Astrocyte (in vitro differentiated cells and primary cell): ENCODE measurements at regions not wholly inside any gene's neighbourhood (a gene's known extent, or its start where the extent isn't known, plus 50 kb on each side); places are given as distances from the start of the nearest gene placed in this dataset.

ENCODE experiments used
- DNase-seq: peaks from one replicate; pipeline ENCODE4 v3.0.0-alpha.2; 2010; ENCODE audit warnings: low read depth
- FAIRE-seq: peaks from 2 replicates; lab custom pipeline; 2011; peaks lifted over from hg19 to GRCh38; lab: Jason Lieb, UNC
- H2AFZ ChIP-seq: 2 replicates; pipeline ENCODE4 v1.6.0; 2012; ENCODE audit warnings: low read depth, low read length, inconsistent platforms
- H3K27ac ChIP-seq: 2 replicates; pipeline ENCODE4 v1.5.1; 2011; ENCODE audit warnings: low read depth, low read length, inconsistent platforms
- H3K27me3 ChIP-seq: 2 replicates; pipeline ENCODE4 v1.6.0; 2011; ENCODE audit warnings: low read length, inconsistent platforms; ENCODE audit not compliant: insufficient read depth
- H3K36me3 ChIP-seq: 2 replicates; pipeline ENCODE4 v1.5.1; 2011; ENCODE audit warnings: low read length, inconsistent platforms; ENCODE audit not compliant: insufficient read depth
- H3K4me1 ChIP-seq: 2 replicates; pipeline ENCODE4 v1.5.1; 2011; ENCODE audit warnings: low read length, inconsistent platforms; ENCODE audit not compliant: insufficient read depth
- H3K4me2 ChIP-seq: 2 replicates; pipeline ENCODE4 v1.6.0; 2012; ENCODE audit warnings: low read length, inconsistent platforms
- H3K4me3 ChIP-seq: 2 replicates; pipeline ENCODE4 v1.5.1; 2011; ENCODE audit warnings: low read depth, mild to moderate bottlenecking, low read length, inconsistent platforms; ENCODE audit not compliant: insufficient read depth
- H3K79me2 ChIP-seq: 2 replicates; pipeline ENCODE4 v1.6.0; 2012; ENCODE audit warnings: mild to moderate bottlenecking, low read length, inconsistent platforms; ENCODE audit not compliant: insufficient read depth
- H3K9ac ChIP-seq: 2 replicates; pipeline ENCODE4 v1.6.0; 2012; ENCODE audit warnings: mild to moderate bottlenecking, low read length, inconsistent platforms
- H3K9me3 ChIP-seq: 2 replicates; pipeline ENCODE4 v1.5.1; 2012; ENCODE audit warnings: low read depth, mild to moderate bottlenecking, low read length, inconsistent platforms; ENCODE audit not compliant: insufficient read depth
- H4K20me1 ChIP-seq: 2 replicates; pipeline ENCODE4 v1.6.0; 2012; ENCODE audit warnings: low read length, inconsistent platforms; ENCODE audit not compliant: insufficient read depth
- H3K27ac Mint-ChIP-seq: one replicate; pipeline ENCODE4 v1.8.0; 2021; ENCODE audit warnings: mild to moderate bottlenecking, mixed read lengths; ENCODE audit not compliant: unreplicated experiment
- H3K27me3 Mint-ChIP-seq: one replicate; pipeline ENCODE4 v1.8.0; 2021; ENCODE audit warnings: low read depth, mixed read lengths; ENCODE audit not compliant: unreplicated experiment
- H3K36me3 Mint-ChIP-seq: one replicate; pipeline ENCODE4 v1.8.0; 2021; ENCODE audit warnings: low read depth, mixed read lengths; ENCODE audit not compliant: unreplicated experiment
- H3K4me1 Mint-ChIP-seq: one replicate; pipeline ENCODE4 v1.8.0; 2021; ENCODE audit warnings: low read depth, mixed read lengths; ENCODE audit not compliant: unreplicated experiment
- H3K4me3 Mint-ChIP-seq: one replicate; pipeline ENCODE4 v1.8.0; 2021; ENCODE audit warnings: mild to moderate bottlenecking, moderate library complexity, mixed read lengths; ENCODE audit not compliant: unreplicated experiment
- H3K9me3 Mint-ChIP-seq: one replicate; pipeline ENCODE4 v1.8.0; 2021; ENCODE audit warnings: mild to moderate bottlenecking, mixed read lengths; ENCODE audit not compliant: unreplicated experiment
- EZH2 ChIP-seq: IDR thresholded peaks from 2 replicates; pipeline ENCODE4 v1.6.1; 2012; ENCODE audit warnings: mild to moderate bottlenecking, low read length, inconsistent platforms; ENCODE audit not compliant: insufficient read depth
- TF ChIP-seq, protein P1 (sequence below): IDR thresholded peaks from 2 replicates; pipeline ENCODE4 v1.5.1; 2011; ENCODE audit warnings: low read depth, mild to moderate bottlenecking, inconsistent platforms, low read length, moderate library complexity; ENCODE audit not compliant: insufficient read depth

DNA sequence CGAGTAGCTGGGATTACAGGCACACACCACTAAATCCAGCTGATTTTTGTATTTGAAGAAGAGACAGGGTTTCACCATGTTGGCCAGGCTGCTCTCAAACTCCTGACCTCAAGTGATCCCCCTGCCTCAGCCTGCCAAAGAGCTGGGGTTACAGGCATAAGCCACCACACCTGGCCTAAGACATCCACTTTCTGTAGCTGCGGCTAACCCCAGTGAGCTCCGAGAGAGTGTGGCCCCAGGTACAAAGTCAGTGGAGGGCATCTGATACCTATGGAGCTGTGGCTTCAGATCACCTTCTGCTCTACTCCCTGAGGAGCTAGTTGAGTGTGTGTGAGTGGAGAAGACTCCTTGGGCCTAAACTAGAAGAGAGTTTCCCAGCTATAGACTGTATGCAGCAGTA, 189.3 kb upstream of the TSC22D2 start:
- FAIRE-seq: no peak
- H3K36me3 ChIP-seq: no peaks in the 10 kb centered on the region
- peaks cover 7% of the 10 kb centered on the region for H3K9me3 Mint-ChIP-seq

GRCh38 chr3:150218236-150218635, 189.9 kb upstream of the TSC22D2 start:
- Histone ChIP-seq H3K27ac (no peak overlapping the region), H3K9ac (no peak overlapping the region), H3K9me3 (no peaks in the 10 kb centered on the region), H3K4me1 (peaks cover 20% of the 10 kb centered on the region), H3K4me2 (no peak overlapping the region), H3K79me2 (no peaks in the 10 kb centered on the region), H2AFZ (no peak overlapping the region), H3K36me3 (no peaks in the 10 kb centered on the region), H3K4me3 (no peak overlapping the region), H3K27me3 (no peaks in the 10 kb centered on the region), H4K20me1 (no peaks in the 10 kb centered on the region)
- FAIRE-seq (no peak), DNase-seq (peak; percentile 52)
- Mint-ChIP-seq H3K9me3 (peaks cover 7% of the 10 kb centered on the region), H3K27ac (no peak overlapping the region), H3K4me3 (no peak overlapping the region), H3K4me1 (peaks cover 24% of the 10 kb centered on the region), H3K36me3 (peaks cover 3% of the 10 kb centered on the region), H3K27me3 (peaks cover 4% of the 10 kb centered on the region)
- no peak for TF ChIP-seq EZH2
- TF ChIP-seq, protein P1, sequence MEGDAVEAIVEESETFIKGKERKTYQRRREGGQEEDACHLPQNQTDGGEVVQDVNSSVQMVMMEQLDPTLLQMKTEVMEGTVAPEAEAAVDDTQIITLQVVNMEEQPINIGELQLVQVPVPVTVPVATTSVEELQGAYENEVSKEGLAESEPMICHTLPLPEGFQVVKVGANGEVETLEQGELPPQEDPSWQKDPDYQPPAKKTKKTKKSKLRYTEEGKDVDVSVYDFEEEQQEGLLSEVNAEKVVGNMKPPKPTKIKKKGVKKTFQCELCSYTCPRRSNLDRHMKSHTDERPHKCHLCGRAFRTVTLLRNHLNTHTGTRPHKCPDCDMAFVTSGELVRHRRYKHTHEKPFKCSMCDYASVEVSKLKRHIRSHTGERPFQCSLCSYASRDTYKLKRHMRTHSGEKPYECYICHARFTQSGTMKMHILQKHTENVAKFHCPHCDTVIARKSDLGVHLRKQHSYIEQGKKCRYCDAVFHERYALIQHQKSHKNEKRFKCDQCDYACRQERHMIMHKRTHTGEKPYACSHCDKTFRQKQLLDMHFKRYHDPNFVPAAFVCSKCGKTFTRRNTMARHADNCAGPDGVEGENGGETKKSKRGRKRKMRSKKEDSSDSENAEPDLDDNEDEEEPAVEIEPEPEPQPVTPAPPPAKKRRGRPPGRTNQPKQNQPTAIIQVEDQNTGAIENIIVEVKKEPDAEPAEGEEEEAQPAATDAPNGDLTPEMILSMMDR: no peak

More for the DNA sequence above, 189.3 kb upstream of the TSC22D2 start:
- no peaks in the 10 kb centered on the region for H4K20me1 ChIP-seq
- H3K27ac Mint-ChIP-seq: no peak overlapping the region
- H3K4me1 Mint-ChIP-seq: peaks cover 24% of the 10 kb centered on the region
- no peaks in the 10 kb centered on the region for H3K9me3 ChIP-seq
- no peak overlapping the region for H3K4me3 Mint-ChIP-seq
- peaks cover 3% of the 10 kb centered on the region for H3K36me3 Mint-ChIP-seq
- no peaks in the 10 kb centered on the region for H3K79me2 ChIP-seq
- no peak overlapping the region for H2AFZ ChIP-seq
- H3K27me3 ChIP-seq: no peaks in the 10 kb centered on the region
- no peak overlapping the region for H3K27ac ChIP-seq
- no peak overlapping the region for H3K9ac ChIP-seq
- H3K27me3 Mint-ChIP-seq: peaks cover 7% of the 10 kb centered on the region
- H3K4me2 ChIP-seq: no peak overlapping the region
- peaks cover 20% of the 10 kb centered on the region for H3K4me1 ChIP-seq
- no peak overlapping the region for H3K4me3 ChIP-seq
- DNase-seq: no peak
- no peak for TF ChIP-seq EZH2
- TF ChIP-seq, protein P1: no peak

DNA sequence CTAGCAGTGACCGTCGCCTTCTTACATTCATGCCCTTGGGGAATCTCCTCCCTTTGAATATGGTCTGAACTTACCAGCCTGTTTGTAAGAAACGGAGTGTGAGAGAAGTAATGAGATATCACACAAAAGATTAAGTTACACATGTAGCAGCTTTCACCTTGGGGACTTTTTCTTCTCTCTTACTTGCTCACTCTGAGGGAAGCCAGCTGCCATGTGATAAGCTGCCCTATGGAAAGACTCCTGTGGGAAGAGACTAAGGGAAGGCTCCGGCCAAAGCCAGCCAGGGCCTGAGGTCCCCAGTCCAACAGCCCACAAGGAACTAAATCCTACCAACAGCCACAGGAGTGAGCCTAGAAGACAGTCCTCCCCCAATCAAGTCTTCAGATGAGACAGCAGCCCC, 190.4 kb upstream of the TSC22D2 start:
- H3K4me3 ChIP-seq: no peak overlapping the region
- DNase-seq (no peak), FAIRE-seq (no peak)
- Mint-ChIP-seq H3K36me3 (peaks cover 3% of the 10 kb centered on the region), H3K27me3 (peaks cover 4% of the 10 kb centered on the region), H3K4me1 (peaks cover 24% of the 10 kb centered on the region), H3K4me3 (no peak overlapping the region), H3K9me3 (peaks cover 7% of the 10 kb centered on the region), H3K27ac (no peak overlapping the region)
- no peak overlapping the region for H3K9ac ChIP-seq
- peaks cover 20% of the 10 kb centered on the region for H3K4me1 ChIP-seq
- H3K4me2 ChIP-seq: no peak overlapping the region
- H3K36me3 ChIP-seq: no peaks in the 10 kb centered on the region
- H3K9me3 ChIP-seq: no peaks in the 10 kb centered on the region
- H4K20me1 ChIP-seq: no peaks in the 10 kb centered on the region
- no peak for TF ChIP-seq EZH2
- TF ChIP-seq, protein P1: no peak
- H3K79me2 ChIP-seq: no peaks in the 10 kb centered on the region
- H3K27ac ChIP-seq: no peak overlapping the region
- no peak overlapping the region for H2AFZ ChIP-seq
- no peaks in the 10 kb centered on the region for H3K27me3 ChIP-seq
